IPS-NIHi11 (cell line): ENCODE measurements at regions not wholly inside any gene's neighbourhood (a gene's known extent, or its start where the extent isn't known, plus 50 kb on each side); places are given as distances from the start of the nearest gene placed in this dataset.

Experiments used
- DNase-seq: peaks from one replicate; pipeline ENCODE4 v3.0.0; 2012; ENCODE audit warnings: mixed read lengths, low spot score

GRCh38 chr12:97924122-97924521, 461.5 kb downstream of the RMST start:
- no peak for DNase-seq

GRCh38 chr12:97927977-97928376, 465.4 kb downstream of the RMST start:
- no peak for DNase-seq

GRCh38 chr12:97936165-97936564, 473.6 kb downstream of the RMST start:
- DNase-seq = no peak

GRCh38 chr12:97938031-97938430, 475.4 kb downstream of the RMST start:
- DNase-seq = no peak

DNA sequence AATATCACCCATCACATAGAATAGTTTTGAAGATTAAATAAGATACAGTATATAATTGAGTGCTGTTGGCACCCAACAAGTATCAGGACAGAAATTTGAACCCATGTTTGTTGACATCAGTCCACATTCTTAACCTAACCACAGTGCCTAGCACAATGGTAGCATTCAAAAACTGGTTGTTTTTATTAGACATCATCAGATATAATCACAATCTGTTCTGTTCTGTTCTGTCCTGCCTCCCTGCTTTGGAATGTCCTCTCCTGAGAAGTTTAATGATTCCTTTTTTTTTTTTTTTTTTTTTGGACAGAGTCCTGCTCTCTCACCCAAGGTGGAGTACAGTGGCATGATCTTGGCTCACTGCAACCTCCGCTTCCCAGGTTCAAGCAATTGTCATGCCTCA, 476.6 kb downstream of the RMST start:
- no peak for DNase-seq

DNA sequence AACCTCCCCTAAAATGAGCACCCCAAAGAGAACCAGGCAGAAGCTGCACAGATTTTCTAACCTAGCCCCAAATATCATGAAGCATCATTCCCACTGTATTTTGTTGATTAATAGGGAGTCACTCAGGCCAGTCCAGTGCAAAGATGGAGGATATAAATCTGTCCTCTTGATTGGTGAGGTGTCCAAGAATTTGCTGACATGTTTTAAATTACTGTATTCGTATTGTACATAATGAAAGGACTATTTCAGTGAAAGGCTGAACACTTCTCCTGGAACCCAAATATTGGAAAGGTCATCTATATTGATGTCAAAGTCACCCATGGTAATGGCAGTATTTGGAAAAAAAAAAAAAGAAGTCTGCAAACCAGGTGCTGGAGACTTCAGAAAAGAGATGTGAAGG, 477.5 kb downstream of the RMST start:
- no peak for DNase-seq

GRCh38 chr12:97940629-97941028, 478.0 kb downstream of the RMST start:
- DNase-seq = no peak

DNA sequence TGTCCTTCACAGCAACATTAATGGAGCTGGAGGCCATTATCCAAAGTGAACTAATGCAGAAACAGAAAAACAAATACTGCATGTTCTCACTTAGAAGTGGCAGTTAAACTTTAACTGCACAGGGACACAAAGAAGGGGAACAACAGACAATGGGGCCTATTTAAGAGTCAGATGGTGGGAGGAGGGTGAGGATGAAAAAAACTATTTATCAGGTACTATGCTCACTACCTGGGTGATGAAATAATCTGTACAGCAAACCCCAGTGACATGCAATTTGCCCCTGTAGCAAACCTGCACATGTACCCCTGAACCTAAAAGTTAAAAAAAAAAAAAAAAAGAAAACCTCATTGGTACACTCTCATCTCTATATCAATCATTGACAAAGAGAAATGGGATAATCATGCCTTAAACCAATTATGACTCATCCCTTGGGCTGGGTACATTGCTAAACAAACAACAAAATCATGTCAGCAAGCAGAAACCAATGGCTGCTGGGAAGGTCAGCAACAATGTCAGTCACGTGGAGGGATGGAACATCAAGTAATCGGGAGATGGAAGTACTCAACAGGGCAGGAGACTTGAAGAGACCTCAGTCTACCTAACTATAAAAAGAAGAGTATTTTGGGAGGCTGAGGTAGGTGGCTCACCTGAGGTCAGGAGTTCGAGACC, 479.2 kb downstream of the RMST start:
- no peak for DNase-seq

GRCh38 chr12:97943359-97943758, 480.8 kb downstream of the RMST start:
- peak; percentile 14 for DNase-seq

DNA sequence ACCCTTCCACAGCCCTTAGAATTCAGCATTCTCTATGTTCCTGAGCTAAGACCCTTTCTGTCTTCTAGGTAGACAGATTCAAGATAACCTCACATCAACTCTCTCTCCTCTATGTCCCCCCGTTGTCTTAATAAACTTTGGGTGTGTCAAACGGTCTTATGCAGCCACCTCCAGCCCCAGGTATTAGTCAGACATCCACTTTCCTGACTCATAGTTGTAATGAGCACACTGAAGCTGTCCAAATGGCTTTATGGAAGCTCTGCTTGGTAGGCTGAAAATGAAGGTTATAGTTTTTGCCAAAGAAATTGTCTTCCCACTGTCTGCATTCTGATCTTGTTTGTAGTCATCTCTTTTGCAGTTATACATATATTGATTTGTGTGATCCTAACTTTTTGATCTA, 482.0 kb downstream of the RMST start:
- no peak for DNase-seq

DNA sequence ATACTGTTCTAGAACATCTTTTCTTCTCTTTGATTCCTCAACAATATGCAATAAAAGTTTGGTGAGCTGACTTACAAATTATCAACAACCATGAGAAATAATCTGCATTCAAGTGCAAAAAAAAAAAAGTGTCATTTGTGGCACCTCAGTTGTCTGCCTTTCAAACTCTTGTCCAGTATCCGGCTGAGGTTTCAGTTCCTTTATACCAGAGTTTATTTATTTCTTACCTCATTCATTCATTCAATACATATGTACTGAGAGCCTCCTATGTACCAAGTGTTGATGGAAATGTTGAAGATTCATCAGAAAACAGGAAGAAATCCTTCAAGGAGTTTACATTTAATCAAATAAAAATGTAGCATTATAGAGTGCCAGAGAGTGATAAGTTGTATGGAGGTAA, 484.1 kb downstream of the RMST start:
- no peak for DNase-seq

DNA sequence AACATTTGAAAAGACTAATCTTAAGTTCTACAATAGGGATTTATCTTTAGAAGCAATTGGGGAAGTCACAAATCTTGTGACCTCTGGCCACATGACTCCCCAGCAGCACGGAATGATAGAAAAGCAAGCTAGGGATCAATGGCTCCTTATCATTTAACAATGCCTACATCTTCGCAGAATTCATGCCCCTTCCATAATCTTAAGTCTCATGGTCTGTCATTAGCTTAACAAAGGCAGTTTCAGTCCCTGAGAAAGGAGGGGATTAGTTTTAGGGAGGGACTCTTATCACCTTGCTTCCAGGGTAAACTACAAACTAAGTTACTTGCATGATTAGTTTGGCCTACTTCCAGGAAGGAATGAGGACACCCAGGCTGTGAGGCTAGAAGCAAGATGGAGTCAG, 486.0 kb downstream of the RMST start:
- no peak for DNase-seq

- DNase-seq = no peak
These were observed 488.6 kb downstream of the RMST start for GRCh38 chr12:97951239-97951638.

GRCh38 chr12:97951717-97952116, 489.1 kb downstream of the RMST start:
- DNase-seq = no peak

- DNase-seq = no peak
These were observed 494.5 kb downstream of the RMST start for GRCh38 chr12:97957109-97957508.

DNA sequence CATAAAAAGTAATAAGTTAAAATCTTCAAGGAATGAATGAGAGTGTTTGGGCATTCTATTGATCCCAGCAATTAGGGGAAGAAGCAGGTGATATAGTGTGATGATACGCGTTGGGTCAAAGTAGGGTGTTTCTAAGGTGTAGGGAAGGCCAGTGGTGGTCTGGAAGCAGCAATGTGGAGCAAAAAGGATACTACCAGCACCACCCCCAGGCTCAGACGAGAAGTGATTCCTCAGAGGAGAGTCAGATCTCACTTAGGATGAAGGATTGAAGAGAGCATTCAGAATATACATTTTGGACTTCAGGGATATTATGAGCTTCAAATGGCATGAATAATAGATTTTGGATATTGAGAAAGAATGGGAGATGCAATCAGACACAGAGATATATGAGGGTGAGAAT, 497.6 kb downstream of the RMST start:
- peak; percentile 37 for DNase-seq

DNA sequence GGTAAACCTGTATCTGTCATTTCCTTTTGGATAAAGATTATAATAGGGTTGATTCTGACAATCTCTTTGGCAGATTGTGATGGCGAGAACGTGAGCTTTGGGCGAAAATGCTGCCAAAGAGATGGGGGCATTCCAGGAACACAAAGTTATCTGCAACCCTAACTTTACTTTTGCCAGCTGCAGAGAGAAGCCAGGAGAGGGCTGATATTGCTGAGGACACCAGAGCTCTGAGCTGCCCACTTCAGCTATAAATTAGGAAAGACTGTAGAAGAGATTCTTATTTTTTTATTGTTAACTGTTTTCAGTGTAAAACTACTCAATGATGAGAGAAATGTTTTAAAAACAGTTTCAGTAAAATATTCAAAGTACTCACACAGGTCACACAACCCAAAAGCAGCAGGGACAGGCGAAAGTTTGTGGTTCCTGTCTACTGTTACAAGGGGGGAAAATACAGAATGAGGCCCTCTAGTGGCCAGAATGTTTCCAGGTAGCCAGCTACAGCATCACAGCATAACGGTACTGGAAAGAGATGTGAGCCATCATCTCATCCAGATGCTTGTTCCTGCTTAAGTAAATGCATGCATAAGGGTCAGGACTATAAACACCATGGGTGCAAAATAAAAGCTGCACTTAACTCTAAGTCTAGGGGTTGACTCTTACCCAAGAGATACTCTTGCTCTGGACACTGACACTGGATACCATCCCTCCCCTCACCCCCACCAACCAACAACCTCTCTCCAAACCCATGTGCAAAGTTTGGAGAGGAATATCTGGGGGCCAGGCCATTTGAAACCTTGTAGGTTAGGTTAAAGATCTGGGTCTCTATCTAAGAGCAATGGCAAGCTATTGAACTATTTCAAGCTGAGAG, 498.4 kb downstream of the RMST start:
- peak; percentile 61 for DNase-seq

- DNase-seq = no peak
These were observed 505.2 kb downstream of the RMST start for GRCh38 chr12:97967831-97968230.

- no peak for DNase-seq
These were observed 506.1 kb downstream of the RMST start for GRCh38 chr12:97968641-97969197.

DNA sequence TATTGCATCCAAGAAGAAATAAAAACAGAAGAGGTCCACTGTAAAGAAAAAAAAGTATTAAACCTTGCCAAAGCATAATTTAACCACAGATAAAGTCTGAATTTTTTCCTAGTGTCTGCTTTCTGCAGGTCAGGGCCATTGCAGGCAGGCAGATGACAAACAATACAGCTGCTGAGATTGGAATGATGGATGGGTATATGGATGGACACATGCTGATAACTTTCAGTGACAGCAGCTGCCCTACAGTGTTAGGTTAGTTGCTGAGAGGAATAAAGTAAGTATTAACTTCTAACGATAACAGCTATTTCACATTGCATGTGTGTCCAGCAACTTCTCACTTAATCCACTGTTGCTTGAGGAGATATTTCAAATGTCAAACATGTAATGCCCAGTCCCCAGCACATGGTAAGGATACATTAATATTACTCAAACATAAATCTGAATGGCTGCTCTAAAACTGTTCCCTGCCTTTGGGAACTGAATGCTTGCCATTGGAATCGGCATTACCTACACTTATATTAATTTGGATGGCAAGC, 515.3 kb downstream of the RMST start:
- DNase-seq = no peak

GRCh38 chr12:97982684-97983083, 520.1 kb downstream of the RMST start:
- no peak for DNase-seq

DNA sequence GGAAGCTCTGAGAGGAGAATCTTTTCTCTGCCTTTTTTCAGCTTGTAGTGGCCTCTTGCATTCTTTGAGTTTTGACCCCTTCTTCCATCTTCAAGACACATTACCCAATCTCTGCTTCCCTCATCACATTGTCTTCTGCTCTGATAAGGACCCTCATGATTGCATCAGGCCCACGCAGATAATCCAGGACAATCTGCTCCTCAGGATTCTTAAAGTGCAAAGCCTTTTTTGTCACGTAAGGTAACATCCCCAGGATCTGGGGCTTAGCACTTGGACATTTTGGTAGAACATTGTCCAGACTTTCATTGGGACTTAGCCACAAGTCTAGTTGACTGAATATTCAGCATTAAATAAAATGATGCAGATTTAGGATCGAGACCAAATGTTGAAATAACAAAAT, 521.2 kb downstream of the RMST start:
- no peak for DNase-seq

- DNase-seq = no peak
These were observed 521.8 kb downstream of the RMST start for GRCh38 chr12:97984436-97984835.
